ENCODE measurements at regions not wholly inside any gene's neighbourhood (a gene's known extent, or its start where the extent isn't known, plus 50 kb on each side); places are given as distances from the start of the nearest gene placed in this dataset.

DNA sequence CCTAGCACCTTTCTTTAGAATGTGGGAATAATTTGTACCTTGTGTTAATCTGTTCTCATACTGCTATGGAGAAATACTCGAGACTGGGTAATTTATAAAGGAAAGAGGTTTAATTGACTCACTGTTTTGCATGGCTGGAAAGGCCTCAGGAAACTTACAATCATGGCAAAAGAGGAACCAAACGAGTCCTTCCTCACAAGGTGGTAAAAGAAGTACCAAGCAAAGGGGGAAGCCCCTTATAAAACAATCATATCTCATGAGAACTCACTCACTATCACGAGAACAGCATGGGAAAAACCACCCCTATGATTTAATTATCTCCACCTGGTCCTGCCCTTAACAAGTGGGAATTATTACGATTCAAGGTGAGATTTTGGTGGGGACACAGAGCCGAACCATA lies 127.1 kb upstream of the ANO3 start:
- Mint-ChIP-seq H3K9me3 (ENCODE audit: unreplicated experiment) (no peaks in the 10 kb centered on the region), H3K27me3 (ENCODE audit: unreplicated experiment) (no peaks in the 10 kb centered on the region), H3K4me3 (ENCODE audit: unreplicated experiment) (no peak overlapping the region), H3K4me1 (ENCODE audit: low read depth, unreplicated experiment) (no peaks in the 10 kb centered on the region), H3K36me3 (ENCODE audit: unreplicated experiment) (no peaks in the 10 kb centered on the region), H3K27ac (ENCODE audit: unreplicated experiment) (no peak overlapping the region)
- no peak for DNase-seq
- TF ChIP-seq, protein P1, sequence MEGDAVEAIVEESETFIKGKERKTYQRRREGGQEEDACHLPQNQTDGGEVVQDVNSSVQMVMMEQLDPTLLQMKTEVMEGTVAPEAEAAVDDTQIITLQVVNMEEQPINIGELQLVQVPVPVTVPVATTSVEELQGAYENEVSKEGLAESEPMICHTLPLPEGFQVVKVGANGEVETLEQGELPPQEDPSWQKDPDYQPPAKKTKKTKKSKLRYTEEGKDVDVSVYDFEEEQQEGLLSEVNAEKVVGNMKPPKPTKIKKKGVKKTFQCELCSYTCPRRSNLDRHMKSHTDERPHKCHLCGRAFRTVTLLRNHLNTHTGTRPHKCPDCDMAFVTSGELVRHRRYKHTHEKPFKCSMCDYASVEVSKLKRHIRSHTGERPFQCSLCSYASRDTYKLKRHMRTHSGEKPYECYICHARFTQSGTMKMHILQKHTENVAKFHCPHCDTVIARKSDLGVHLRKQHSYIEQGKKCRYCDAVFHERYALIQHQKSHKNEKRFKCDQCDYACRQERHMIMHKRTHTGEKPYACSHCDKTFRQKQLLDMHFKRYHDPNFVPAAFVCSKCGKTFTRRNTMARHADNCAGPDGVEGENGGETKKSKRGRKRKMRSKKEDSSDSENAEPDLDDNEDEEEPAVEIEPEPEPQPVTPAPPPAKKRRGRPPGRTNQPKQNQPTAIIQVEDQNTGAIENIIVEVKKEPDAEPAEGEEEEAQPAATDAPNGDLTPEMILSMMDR (IDR thresholded peaks at IDR 0.05; ENCODE audit: partially characterized antibody, unreplicated experiment), result no peak

- Mint-ChIP-seq H3K27me3 (ENCODE audit: unreplicated experiment) (peaks cover 2% of the 10 kb centered on the region), H3K9me3 (ENCODE audit: unreplicated experiment) (no peaks in the 10 kb centered on the region), H3K36me3 (ENCODE audit: unreplicated experiment) (no peaks in the 10 kb centered on the region), H3K4me3 (ENCODE audit: unreplicated experiment) (no peak overlapping the region), H3K4me1 (ENCODE audit: low read depth, unreplicated experiment) (no peaks in the 10 kb centered on the region), H3K27ac (ENCODE audit: unreplicated experiment) (no peak overlapping the region)
- DNase-seq, result no peak
- TF ChIP-seq, protein P1 (IDR thresholded peaks at IDR 0.05; ENCODE audit: partially characterized antibody, unreplicated experiment), result no peak
These were observed 112.5 kb upstream of the ANO3 start for GRCh38 chr11:26219183-26220117.

DNA sequence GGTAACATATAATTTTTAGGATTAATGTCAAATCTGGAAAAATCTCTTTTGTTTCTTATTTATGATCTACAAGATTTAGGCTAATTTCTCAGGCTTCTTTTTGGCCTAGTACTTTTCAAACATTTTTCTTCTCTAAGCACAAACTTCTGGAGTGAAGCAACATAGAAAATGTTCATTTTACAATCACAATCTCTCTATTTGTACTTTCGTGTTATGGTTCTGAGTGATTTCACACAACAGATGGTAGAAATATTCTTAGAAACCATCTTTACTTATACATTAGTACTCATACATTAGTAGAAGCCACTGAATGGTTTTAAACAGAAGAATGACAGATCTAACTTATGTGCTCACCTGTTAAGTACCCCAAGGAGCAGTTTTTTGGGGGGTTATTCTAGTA lies 106.3 kb upstream of the ANO3 start:
- Mint-ChIP-seq H3K27me3 (ENCODE audit: unreplicated experiment) (peaks cover 2% of the 10 kb centered on the region), H3K27ac (ENCODE audit: unreplicated experiment) (no peak overlapping the region), H3K9me3 (ENCODE audit: unreplicated experiment) (no peaks in the 10 kb centered on the region), H3K36me3 (ENCODE audit: unreplicated experiment) (no peaks in the 10 kb centered on the region), H3K4me3 (ENCODE audit: unreplicated experiment) (no peak overlapping the region), H3K4me1 (ENCODE audit: low read depth, unreplicated experiment) (peaks cover 6% of the 10 kb centered on the region)
- TF ChIP-seq, protein P1 (IDR thresholded peaks at IDR 0.05; ENCODE audit: partially characterized antibody, unreplicated experiment), result no peak
- no peak for DNase-seq

DNA sequence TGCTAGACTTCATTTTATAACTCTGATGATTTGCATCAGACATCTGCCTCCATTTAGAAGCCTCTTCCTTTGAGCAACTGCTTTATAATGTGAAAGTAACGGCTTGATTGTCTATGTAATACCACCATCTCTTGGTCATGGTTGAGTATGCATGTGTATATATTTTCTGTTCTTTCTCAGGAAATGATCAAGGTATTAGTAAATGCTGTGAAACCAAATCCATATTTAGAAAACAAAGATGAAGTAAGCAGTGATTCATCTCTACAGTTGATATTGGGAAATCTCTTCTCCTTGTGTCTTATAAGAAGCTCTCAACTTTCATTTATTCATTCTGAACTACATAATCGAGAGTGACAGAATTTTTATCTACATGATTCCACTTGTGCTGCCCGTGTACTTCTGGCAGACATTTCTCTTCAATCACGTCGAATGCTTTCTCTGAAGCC lies 104.6 kb upstream of the ANO3 start:
- H3K27me3 Mint-ChIP-seq (ENCODE audit: unreplicated experiment), result peaks cover 2% of the 10 kb centered on the region
- no peak overlapping the region for H3K4me3 Mint-ChIP-seq (ENCODE audit: unreplicated experiment)
- peaks cover 6% of the 10 kb centered on the region for H3K4me1 Mint-ChIP-seq (ENCODE audit: low read depth, unreplicated experiment)
- H3K36me3 Mint-ChIP-seq (ENCODE audit: unreplicated experiment), result no peaks in the 10 kb centered on the region
- no peaks in the 10 kb centered on the region for H3K9me3 Mint-ChIP-seq (ENCODE audit: unreplicated experiment)
- no peak for DNase-seq
- TF ChIP-seq, protein P1 (IDR thresholded peaks at IDR 0.05; ENCODE audit: partially characterized antibody, unreplicated experiment), result no peak
- no peak overlapping the region for H3K27ac Mint-ChIP-seq (ENCODE audit: unreplicated experiment)

DNA sequence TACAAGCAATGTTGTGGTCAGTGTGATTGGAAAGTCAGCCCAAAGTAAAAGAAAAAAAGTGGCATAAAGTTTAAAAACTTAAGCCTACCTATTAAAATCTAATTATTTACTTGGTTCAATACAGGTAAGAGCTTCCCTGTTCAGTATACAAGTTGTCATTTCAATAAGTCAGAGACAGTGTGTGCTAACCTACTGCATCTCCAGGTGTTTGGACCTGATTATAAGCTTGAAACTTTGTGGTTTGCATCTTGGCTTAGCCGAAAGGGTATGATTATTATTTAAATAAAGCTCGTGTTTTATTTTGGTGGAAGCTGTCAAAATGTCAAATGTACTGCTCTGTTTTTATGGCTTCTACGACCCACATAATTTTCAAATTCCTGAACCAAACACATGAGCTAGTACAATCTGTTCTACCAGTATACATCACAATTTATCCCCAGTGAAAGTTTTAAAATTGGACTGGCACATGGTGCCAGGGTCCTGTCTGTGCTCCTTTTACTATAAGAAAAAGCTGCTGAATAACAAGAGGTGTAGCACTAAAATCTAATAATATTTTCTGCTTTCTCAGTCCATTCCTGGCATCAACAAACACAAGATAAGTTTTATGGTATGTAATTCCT lies 103.9 kb upstream of the ANO3 start:
- H3K9me3 Mint-ChIP-seq (ENCODE audit: unreplicated experiment), result no peaks in the 10 kb centered on the region
- H3K36me3 Mint-ChIP-seq (ENCODE audit: unreplicated experiment), result no peaks in the 10 kb centered on the region
- H3K27me3 Mint-ChIP-seq (ENCODE audit: unreplicated experiment), result peaks cover 2% of the 10 kb centered on the region
- H3K4me1 Mint-ChIP-seq (ENCODE audit: low read depth, unreplicated experiment), result peaks cover 6% of the 10 kb centered on the region
- DNase-seq, result no peak
- H3K27ac Mint-ChIP-seq (ENCODE audit: unreplicated experiment), result no peak overlapping the region
- no peak overlapping the region for H3K4me3 Mint-ChIP-seq (ENCODE audit: unreplicated experiment)
- TF ChIP-seq, protein P1 (IDR thresholded peaks at IDR 0.05; ENCODE audit: partially characterized antibody, unreplicated experiment), result no peak
